ENCODE measurements at regions not wholly inside any gene's neighbourhood (a gene's known extent, or its start where the extent isn't known, plus 50 kb on each side); places are given as distances from the start of the nearest gene placed in this dataset.

GRCh38 chr1:88101041-88101440, 583.0 kb upstream of the PKN2 start:
- TF ChIP-seq POLR2A (IDR thresholded peaks at IDR 0.05; ENCODE audit: low read depth, low read length) (no peak), POLR2AphosphoS5 (IDR thresholded peaks at IDR 0.05; ENCODE audit: low read depth, low read length) (no peak), TAF1 (IDR thresholded peaks at IDR 0.05; ENCODE audit: low read depth, low read length) (no peak)
